ENCODE measurements at regions not wholly inside any gene's neighbourhood (a gene's known extent, or its start where the extent isn't known, plus 50 kb on each side); places are given as distances from the start of the nearest gene placed in this dataset.

- TF ChIP-seq LARP7 (IDR thresholded peaks at IDR 0.05) (no peak), AFF4 (CRISPR knock-in tag; IDR thresholded peaks at IDR 0.05) (no peak), BCL6 (CRISPR knock-in tag; IDR thresholded peaks at IDR 0.05) (no peak), NFE2 (IDR thresholded peaks at IDR 0.05; ENCODE audit: low read depth) (no peak), POLR2AphosphoS5 (IDR thresholded peaks at IDR 0.05; ENCODE audit: control insufficient read depth, insufficient read depth, low read depth, low read length) (no peak), ZNF274 (IDR thresholded peaks at IDR 0.05; ENCODE audit: borderline replicate concordance, low read depth, low read length) (no peak), FOXA1 (IDR thresholded peaks at IDR 0.05; ENCODE audit: borderline replicate concordance) (no peak), FOXK1 (CRISPR knock-in tag; IDR thresholded peaks at IDR 0.05; ENCODE audit: borderline replicate concordance) (no peak), GMEB1 (CRISPR knock-in tag; IDR thresholded peaks at IDR 0.05) (no peak), ZNF318 (IDR thresholded peaks at IDR 0.05; ENCODE audit: borderline replicate concordance in 1 of 2, low read depth in 1 of 2) (no peak), ZNF253 (CRISPR knock-in tag; conservative IDR thresholded peaks at IDR 0.05) (no peak), ESRRA (IDR thresholded peaks at IDR 0.05; ENCODE audit: borderline replicate concordance, low read depth) (no peak), SMARCA5 (IDR thresholded peaks at IDR 0.05) (no peak), HMBOX1 (IDR thresholded peaks at IDR 0.05) (no peak)
Measured at GRCh38 chr11:86726118-86726753, 53.8 kb upstream of the ME3 start.

Measured in K562 (cell line).